Activated CD4-positive, alpha-beta T cell treated with anti-CD3 and anti-CD28 coated beads, Interleukin-2, Interleukin-4, amounts not matched to agents 100 ng/mL and 50 ng/mL, durations not matched to agents 16 hours and 8 hours (primary cell): ENCODE measurements at regions not wholly inside any gene's neighbourhood (a gene's known extent, or its start where the extent isn't known, plus 50 kb on each side); places are given as distances from the start of the nearest gene placed in this dataset.
A peak's percentile ranks its signal among the peaks of the same experiment; 100 is the strongest.

ENCODE experiments used
- DNase-seq: peaks from one replicate; pipeline ENCODE4 v3.0.0-alpha.2; 2020; ENCODE audit warnings: low spot score

DNA sequence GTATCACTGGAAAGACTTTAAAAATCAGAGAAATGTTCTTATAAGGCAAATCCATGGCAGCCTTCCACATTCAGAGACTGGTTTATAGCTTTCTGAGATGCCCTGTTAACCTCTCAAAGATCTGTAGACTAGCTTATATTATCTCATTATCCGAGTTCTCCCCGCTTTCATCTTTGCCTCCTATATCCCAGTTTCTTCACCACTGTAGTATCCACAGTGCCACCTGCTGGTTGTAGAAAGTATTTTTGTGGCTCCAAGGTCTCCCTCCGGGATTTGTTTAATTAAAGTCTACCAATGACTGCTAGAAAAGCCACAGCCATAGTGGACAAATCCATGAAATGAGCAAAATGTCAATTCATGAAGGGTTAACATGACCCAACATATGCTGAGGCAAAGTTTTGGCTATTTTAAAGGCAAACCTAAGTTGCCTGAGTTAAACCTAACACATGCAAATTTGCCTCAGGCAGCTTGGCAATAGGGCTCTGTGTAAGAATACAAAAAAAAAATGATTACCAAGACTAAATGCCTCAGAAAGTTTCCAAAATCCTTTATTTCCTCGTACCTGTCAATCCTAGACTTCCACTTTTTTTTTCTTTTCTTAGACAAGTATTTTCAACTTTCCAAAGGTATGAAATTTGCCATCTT, 218.8 kb upstream of the BMP4 start:
- peak; percentile 69 for DNase-seq

DNA sequence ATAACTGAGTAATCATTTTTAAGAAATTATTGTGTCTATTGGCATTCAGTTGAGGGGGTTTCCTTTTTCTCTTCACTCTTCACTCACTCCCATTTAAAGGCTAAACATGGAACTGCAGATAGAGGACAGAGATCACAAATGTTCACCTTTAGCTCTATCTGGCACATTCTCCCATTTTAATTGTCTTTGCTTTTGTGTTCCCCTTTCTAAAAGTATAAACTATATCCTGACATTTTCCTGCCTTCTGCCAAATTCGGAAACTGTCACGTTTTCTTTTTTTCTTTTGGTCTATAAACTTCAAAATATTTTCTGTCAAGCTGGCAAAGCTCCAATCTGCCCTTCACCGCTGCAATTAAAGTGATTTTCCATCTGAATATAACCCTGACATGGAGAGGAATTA, 219.8 kb upstream of the CDKN3 start:
- no peak for DNase-seq

DNA sequence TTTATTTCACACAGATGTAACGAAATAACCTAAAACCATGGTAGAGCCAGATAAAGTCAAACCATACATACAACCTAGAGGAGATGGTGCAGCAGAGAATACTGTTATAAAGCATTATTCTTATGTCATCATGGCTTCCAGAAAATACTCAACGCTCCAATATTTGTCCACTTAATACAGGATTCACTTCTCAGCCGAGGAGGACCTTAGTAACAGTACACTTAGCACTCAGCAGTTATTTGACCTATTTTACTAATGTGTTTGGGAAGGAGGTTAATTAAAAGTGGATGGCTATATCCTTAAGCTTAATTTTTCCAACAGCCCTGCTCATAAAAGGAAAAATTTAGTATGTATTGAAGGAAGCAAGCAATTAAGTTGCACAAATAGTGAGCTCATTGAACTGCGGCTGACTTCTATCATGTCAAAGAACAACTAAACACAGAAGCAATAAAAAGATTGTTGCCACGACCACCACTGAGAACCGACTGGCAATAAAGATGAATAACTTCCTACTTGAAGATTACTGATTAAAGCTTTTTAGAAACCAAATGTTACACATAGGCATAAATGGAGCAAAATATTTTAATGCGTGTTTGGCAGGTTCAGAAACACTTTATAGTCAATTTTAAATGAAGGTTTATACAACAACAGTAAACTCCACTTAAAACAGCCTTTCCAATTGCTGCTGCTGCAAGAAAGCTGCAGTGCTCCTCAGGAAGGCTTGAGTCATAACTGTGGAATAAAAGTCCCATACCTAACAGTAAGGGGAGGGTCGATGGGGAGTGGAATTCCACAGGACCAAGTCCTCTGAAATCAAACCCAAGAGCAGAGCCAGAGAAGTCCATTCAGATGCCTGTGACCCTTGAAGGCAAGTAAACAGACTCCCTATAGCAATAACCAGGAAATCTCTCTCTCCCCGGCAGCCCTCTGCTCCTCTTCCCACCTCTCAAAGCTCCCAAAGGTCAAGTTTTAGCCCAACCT, 218.9 kb upstream of the CDKN3 start:
- no peak for DNase-seq

DNA sequence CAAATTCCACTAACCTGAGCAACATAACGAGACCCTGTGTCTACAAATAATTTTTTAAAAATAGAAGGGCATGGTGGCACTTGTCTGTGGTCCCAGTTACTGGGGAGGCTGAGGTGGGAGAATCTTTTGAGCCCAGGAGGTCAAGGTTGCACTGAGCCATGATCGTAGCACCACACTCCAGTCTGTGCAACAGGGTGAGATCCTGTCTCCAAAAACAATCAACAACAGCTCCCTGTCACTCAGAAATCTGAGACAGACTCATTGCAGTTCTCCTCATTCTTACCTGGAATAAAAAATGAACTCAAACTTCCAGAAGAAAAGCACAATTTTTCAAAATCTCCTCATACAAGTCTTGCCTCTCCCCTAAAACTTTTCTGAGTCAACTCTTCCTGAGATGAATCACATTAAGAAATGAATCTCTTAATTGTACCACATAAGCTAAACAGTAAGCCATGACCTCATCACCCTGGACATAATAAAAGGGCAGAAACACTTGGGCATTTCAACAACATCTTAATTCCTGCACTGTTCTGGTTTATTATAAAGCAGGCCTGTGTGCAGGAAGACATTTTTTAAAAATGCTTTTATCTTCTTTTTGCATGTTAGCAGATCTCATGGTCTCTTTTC, 214.3 kb upstream of the CDKN3 start:
- DNase-seq = peak; percentile 21

DNA sequence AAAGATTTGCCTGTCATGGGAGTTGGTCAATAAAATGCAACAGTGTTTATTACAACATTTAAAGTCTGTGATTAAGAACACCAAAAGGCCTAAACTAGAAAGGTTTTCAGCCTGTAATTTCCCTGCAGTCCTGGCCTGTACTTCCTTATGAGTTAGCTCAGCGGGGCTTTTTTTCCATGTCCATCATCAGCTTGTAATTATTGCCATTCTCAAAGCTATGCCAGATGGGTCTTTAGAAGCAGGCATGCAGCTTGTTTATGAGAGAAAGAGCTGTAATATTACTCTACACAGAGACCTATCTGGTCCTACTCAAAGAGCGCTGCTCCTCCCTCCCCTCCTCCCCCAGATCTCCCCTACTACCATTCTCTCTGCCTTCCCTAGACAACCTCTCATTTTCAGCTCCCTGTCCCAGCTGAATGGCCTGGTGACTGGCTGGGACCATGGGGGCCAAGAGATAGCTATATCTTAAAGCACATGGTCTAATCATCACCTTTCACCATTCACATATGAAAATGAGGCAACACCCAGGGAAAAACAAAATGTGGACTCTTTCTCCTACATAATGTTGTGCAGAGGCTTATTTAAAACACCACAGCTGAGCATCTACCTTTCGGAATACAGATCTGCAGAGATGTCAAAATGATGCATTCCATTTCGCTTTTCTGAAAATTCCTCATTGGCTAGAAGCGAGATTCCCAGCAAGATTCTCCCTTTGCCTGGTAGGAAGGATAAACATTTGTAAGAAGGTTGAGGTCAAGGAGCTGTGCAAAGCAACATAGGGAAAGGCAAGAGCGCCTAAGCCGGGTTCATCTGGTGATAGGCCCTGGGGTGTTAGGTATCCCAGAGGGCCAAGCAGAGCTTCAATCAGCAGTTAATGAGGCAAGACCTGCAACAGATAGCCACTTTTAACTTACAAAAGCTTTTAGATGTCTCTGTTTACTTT, 209.7 kb upstream of the CDKN3 start:
- no peak for DNase-seq

DNA sequence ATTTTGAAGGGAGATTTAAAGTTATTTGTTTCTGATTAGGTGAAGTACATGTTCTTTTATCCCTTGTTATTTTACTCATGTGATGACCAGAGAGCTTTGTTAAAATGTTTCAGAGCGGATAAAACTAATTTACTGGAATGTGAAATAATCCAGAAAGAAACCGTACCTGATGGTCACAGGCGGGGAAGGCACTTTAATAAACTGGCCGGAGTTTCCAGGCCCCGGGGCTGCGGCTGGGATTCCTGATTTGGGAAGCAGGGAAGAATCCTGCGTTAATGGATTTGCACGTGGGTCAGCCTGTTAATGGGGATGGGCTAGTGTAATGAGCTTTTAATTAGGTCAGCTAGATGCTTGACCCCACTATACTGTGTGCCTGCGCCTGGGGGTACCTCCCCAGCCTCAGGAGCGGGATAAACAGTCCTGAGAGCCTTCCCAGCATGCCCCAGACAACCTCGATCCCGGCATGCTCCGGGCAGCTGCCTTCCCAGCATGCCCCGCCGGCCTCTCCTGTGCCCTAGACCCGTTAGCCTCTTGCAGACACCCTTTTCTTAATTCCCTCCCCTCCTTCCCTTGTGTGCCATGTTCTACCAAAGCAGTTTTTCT, 208.6 kb upstream of the CDKN3 start:
- no peak for DNase-seq

DNA sequence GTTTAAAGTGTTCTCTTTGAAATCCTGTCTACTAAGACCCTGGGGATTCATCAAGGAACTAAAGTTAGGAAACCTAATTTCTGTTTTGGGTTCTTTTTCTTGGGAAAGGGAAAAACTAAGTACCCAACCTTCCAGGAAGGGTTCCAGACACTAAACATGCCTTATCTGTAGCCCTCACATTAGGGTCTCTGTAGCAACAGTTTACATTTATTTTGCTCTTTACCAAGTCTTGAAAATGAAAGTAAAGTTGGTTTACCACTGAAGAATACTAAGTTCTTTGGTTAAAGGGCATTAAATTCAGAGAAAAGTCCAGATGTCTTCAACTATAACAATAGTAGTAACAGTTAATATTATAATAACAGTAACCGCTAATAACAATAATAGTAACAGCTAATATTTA, 207.5 kb upstream of the CDKN3 start:
- no peak for DNase-seq

DNA sequence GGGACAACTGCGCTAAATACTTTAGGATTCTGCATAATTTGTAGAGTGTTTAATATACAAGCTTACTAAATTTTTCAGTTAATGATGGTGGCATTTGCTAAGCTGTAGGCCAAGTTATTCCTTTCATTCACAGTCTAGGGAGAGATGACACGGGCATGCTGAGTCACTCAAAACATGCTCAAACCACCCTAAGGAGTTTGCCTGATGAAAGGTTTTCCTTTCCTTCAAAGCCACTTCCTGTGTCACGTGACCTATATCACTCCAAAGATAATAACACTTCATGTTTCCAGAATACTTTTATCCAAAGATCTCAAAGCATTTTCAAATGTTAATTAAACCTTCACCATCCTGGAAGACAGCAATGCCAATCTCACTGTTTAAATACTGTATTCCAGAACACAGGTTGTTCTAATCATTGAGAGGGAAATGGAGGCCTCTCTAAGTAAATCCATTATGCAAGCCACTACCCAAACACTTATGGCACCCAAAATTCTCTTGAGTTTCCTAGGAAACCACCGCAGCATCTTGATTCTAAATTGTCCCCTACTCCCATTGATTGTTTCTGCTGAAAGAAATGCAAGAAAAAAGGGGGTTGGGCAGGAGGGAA, 207.0 kb upstream of the CDKN3 start:
- DNase-seq = no peak

DNA sequence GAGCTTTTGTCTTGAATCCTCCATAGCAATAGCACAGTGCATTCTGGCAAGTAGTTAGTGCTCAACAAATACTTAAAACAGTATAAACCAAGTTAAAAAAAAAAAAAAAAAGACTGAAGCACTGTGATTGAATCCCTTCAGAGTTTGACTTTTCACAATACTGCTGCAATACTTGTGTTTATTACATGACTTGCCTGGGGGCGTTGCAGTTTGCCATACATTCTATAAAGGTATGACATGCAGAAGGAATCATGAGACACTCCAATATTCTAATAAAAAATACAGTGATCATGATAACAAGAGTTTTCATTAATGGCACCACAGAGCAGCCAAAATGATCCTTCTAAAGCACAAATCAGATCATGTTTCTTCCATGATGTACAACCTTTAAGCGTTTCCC, 205.0 kb upstream of the CDKN3 start:
- no peak for DNase-seq

DNA sequence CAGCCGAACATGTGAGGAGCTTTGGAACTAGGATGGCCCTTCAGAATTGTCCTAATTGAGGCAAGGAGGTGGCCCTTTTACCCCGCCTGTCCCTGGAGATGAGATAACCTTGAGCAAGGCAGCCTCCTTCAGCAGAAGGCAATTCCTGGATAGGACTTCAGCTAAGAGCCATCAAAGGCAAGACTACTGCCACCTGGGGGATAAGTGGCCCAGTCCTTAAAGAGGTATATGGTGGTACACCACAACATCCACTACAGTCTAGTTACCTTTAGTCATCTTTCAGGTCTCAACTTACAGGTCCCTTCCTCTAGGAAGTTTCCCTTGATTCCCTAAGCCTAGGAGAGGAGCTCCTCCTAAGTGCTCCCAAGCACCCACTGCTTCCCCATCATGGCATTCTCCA, 204.2 kb upstream of the CDKN3 start:
- no peak for DNase-seq

DNA sequence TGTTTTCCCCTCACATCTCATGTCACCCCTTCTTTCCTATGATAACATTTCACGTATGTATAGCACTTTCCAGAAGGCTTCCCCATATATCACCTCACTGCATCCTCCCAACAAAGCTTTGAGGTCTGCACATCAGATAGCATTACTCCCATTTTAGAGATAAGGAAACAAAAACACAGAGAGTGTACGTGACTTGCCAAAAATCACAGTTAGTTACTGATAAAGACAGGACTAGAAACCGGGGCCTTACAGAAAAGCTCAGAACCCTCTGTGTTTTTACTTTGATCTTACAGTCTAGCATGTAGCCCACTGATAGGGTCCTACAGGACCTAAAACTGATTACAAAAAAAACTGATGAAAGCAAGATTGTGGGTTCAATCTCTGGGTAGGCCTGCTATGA, 202.9 kb upstream of the CDKN3 start:
- DNase-seq = no peak

DNA sequence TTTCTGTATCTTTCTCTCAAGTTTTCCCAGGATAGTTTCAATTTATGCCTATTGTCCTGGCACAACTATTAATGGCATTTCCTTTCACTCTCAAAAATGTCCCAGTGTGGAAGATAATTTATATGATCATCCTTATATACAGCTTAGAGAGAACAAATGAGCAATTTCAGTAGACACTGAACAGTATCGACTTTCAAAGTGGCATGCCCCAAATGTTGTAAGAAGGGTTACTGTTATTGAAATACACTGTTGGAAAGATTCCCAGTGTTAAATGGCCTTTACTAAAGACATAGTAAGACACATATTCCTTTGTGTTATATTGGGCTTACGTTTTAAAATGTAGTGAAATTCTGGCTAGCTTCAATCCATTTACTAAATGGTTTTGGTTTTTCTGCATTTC, 202.3 kb upstream of the CDKN3 start:
- DNase-seq = no peak

DNA sequence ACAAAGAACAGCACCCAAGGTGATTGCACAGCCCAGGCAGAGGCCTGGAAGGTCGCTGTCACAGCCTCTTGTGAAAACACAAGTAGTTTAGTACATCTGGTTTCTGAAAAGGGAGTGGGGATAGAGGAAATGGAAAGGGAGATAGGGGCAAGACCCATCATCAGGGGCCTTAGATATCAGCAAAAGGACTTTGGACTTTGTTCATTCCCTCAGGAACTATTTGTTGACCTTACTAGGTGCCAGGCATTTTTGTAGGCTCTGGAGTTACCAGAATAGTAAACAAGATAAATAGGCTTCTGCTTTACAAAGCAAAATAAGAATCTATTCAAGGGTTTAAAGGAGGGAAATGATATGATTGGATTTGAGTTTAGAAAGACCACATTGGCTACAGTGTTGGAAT, 199.4 kb upstream of the CDKN3 start:
- no peak for DNase-seq

DNA sequence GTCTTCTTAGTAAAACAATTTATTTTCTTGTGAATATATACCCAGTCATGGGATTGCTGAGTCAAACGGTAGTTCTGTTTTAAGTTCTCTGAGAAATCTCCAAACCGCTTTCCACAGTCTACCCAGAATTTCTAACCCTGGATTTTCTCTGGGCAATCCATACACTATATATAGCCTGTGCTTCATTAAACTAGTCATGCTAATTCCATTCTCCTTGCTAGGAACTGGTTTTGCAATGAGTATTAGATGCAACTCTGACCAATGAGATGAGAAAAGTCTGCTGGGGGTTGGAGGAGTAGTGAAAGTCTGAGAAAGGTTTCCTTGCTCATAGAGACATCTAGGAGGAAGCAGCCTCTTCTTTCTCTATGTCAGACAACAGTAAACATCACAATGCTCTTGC, 196.1 kb upstream of the CDKN3 start:
- no peak for DNase-seq

DNA sequence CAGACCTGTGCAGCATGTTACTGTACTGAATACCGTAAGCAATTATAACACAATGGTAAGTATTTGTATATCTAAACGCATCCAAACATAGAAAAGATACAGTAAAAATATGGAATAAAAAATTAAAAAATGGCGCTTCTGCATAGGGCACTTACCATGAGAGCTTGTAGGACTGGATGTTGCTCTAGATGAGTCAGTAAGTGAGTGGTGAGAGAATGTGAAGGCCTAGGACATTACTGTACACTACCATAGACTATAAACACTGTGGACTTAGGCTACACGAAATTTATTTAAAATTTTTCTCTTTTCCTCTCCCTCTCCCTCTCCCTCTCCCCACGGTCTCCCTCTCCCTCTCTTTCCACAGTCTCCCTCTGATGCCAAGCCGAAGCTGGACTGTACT, 194.5 kb upstream of the CDKN3 start:
- no peak for DNase-seq

DNA sequence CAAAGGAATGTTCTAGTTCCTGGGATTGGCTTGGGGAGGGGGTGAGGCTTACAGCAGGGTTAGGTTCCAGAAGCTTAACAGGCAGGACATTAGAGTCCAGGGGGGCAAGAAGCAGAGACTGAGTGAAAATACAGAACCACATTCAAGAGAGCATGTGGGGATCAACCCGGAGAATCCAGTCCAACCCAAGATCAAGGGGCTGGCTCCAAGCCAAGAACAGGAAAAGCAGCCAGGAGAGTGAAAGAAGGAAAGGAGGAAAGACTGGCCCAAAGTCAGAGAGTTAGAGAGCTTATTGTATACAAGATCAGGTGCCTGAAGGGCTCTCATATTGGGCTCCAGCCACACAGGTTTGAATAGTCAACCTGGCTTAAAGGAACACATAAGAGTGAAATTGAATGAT, 190.3 kb upstream of the CDKN3 start:
- no peak for DNase-seq

DNA sequence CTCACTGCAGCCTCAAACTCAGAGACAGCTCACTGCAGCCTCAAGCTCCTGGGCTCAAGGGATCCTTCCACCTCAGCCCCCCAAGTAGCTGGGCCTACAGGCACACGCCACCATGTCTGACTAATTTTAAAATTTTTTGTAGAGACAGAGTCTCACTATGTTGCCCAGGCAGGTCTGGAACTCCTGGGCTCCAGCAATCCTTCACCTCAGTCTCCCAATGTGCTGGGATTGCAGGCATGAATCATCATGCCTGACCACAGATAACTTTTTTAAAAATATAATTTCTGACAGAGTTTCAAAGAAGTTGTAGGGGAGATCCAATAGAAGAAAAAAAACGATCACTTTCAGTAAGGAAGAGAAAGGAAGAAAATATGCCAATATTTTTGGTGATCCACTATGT, 189.7 kb upstream of the CDKN3 start:
- no peak for DNase-seq

DNA sequence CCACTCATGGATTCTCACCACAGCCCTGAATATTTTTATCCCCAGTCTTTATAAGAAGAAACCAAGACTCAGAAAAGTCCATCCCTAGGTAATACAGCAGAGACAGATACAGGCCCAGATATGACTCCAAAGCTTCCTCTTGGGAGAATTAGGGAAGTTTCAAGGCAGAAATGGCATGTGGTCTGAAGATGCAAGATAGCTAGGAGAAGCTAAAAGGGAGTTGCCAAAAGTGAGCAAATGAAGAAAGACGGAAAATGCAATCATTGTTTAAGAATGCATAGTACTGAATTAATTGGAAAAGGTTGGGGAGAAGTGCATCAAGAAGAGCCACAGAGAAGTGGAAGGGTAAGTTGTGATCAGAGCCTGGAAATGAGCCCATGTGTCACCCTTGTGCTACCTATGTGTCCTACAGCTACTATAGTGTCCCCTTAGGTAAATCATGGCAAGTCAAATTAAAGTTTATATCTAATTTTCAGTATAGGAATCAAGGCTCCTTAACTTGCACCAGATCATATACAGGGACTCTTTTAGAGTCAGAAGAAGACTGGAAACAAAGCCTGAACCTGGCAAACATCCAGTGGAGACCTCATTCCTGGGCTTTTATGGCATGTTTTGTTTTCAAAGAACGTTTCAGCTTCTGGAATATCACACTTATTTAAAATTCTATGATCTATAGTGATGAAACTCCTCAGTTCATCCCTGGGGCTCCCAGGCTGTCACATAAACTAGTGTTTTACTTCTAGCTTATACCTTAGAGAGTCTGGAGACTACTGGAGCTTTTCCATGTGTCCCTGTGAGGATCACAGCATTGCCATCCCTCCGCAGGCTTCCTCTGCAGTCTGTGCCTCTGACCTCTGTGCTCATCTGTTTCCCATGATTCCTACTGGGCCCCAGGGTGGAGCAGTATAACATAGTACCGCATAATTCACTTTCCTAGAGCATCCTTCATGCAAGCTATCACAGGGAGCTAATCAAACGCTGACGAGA, 189.0 kb upstream of the CDKN3 start:
- DNase-seq = no peak

DNA sequence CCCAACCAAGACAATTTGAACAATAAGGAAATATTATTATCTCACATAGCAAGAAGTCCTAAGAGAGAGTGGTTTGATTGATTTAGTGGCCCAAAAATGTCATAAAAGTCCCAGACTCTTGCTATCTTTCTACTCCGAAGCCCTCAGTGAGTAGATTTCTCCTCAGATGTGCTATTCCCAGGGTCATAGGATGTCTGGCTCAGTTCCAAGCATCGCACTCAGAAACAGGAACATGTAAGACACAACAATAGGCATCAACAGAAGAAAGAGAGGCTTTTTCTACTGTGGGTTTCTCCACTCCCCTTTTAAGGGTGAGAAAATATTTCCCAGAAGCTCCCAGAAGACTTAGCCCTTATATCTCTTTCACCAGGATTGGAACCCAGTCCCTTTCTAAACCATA, 188.1 kb upstream of the CDKN3 start:
- no peak for DNase-seq
